ENCODE measurements at regions not wholly inside any gene's neighbourhood (a gene's known extent, or its start where the extent isn't known, plus 50 kb on each side); places are given as distances from the start of the nearest gene placed in this dataset.

DNA sequence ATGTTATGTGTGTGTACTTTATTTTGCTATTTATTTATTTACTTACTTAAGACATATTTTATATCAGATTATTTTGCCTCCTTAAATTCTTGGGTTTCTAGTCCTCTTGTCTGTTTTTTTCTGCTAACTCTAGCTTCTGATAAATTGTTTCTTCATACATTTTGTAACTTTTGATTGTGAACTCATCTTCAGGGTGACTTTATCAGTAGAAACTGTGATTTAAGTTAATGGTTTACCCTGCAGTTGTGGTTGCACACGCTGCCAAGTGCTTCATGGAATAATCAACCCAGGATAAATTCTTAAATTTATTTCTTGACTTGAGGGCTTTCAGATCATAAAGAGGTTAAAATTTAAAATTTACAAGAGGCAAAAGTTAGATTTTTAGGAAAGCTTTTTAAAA lies 173.3 kb downstream of the CENPW start:
- TF ChIP-seq, protein P1, sequence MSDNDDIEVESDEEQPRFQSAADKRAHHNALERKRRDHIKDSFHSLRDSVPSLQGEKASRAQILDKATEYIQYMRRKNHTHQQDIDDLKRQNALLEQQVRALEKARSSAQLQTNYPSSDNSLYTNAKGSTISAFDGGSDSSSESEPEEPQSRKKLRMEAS (IDR thresholded peaks at IDR 0.05; ENCODE audit: low read depth, low read length): no peak
- TF ChIP-seq, protein P2, sequence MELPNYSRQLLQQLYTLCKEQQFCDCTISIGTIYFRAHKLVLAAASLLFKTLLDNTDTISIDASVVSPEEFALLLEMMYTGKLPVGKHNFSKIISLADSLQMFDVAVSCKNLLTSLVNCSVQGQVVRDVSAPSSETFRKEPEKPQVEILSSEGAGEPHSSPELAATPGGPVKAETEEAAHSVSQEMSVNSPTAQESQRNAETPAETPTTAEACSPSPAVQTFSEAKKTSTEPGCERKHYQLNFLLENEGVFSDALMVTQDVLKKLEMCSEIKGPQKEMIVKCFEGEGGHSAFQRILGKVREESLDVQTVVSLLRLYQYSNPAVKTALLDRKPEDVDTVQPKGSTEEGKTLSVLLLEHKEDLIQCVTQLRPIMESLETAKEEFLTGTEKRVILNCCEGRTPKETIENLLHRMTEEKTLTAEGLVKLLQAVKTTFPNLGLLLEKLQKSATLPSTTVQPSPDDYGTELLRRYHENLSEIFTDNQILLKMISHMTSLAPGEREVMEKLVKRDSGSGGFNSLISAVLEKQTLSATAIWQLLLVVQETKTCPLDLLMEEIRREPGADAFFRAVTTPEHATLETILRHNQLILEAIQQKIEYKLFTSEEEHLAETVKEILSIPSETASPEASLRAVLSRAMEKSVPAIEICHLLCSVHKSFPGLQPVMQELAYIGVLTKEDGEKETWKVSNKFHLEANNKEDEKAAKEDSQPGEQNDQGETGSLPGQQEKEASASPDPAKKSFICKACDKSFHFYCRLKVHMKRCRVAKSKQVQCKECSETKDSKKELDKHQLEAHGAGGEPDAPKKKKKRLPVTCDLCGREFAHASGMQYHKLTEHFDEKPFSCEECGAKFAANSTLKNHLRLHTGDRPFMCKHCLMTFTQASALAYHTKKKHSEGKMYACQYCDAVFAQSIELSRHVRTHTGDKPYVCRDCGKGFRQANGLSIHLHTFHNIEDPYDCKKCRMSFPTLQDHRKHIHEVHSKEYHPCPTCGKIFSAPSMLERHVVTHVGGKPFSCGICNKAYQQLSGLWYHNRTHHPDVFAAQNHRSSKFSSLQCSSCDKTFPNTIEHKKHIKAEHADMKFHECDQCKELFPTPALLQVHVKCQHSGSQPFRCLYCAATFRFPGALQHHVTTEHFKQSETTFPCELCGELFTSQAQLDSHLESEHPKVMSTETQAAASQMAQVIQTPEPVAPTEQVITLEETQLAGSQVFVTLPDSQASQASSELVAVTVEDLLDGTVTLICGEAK (IDR thresholded peaks at IDR 0.05; ENCODE audit: borderline replicate concordance): no peak
- TF ChIP-seq RFX5 (IDR thresholded peaks at IDR 0.05; ENCODE audit: low read depth, low read length): no peak
- TF ChIP-seq POLR2A (IDR thresholded peaks at IDR 0.05; ENCODE audit: low read depth, low read length): no peak
- no peak for TF ChIP-seq POLR2AphosphoS2 (IDR thresholded peaks at IDR 0.05; ENCODE audit: low read depth, low read length)
- TF ChIP-seq, protein P3, sequence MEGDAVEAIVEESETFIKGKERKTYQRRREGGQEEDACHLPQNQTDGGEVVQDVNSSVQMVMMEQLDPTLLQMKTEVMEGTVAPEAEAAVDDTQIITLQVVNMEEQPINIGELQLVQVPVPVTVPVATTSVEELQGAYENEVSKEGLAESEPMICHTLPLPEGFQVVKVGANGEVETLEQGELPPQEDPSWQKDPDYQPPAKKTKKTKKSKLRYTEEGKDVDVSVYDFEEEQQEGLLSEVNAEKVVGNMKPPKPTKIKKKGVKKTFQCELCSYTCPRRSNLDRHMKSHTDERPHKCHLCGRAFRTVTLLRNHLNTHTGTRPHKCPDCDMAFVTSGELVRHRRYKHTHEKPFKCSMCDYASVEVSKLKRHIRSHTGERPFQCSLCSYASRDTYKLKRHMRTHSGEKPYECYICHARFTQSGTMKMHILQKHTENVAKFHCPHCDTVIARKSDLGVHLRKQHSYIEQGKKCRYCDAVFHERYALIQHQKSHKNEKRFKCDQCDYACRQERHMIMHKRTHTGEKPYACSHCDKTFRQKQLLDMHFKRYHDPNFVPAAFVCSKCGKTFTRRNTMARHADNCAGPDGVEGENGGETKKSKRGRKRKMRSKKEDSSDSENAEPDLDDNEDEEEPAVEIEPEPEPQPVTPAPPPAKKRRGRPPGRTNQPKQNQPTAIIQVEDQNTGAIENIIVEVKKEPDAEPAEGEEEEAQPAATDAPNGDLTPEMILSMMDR (IDR thresholded peaks at IDR 0.05 in 2 of 3, conservative IDR thresholded peaks at IDR 0.05 in 1 of 3; ENCODE audit: control insufficient read depth in 2 of 3, extremely low read depth in 1 of 3, insufficient read depth in 1 of 3, low read depth in 3 of 3, low read length in 3 of 3): no peak
- TF ChIP-seq EZH2 (IDR thresholded peaks at IDR 0.05; ENCODE audit: borderline replicate concordance, control insufficient read depth, low read depth, low read length): no peak
- no peak for TF ChIP-seq TBL1XR1 (IDR thresholded peaks at IDR 0.05; ENCODE audit: low read depth, low read length)
- no peak for TF ChIP-seq EP300 (IDR thresholded peaks at IDR 0.05; ENCODE audit: borderline replicate concordance in 1 of 2, control insufficient read depth in 1 of 2, low read depth in 2 of 2, low read length in 2 of 2)
- no peak for TF ChIP-seq SMC3 (IDR thresholded peaks at IDR 0.05; ENCODE audit: borderline replicate concordance, low read length)
- no peak for TF ChIP-seq POLR2AphosphoS5 (IDR thresholded peaks at IDR 0.05; ENCODE audit: low read length)
- TF ChIP-seq MXI1 (IDR thresholded peaks at IDR 0.05; ENCODE audit: low read depth, low read length): no peak
- no peak for TF ChIP-seq BRCA1 (IDR thresholded peaks at IDR 0.05; ENCODE audit: low read depth, low read length)
- no peak for TF ChIP-seq SIN3A (IDR thresholded peaks at IDR 0.05; ENCODE audit: low read depth, low read length)

All from GM12878 (cell line).